Hepatocyte (in vitro differentiated cells): ENCODE measurements at regions not wholly inside any gene's neighbourhood (a gene's known extent, or its start where the extent isn't known, plus 50 kb on each side); places are given as distances from the start of the nearest gene placed in this dataset.
A peak's percentile ranks its signal among the peaks of the same experiment; 100 is the strongest.

Experiments
- DNase-seq: peaks from one replicate; pipeline ENCODE4 v3.0.0-alpha.2; 2016; ENCODE audit warnings: low spot score
- H2AFZ ChIP-seq: fragments of 200-600 bp; sonication (generic); 2 replicates; pipeline ENCODE4 v1.6.0; 2016; ENCODE audit warnings: antibody characterized with exemption, mild to moderate bottlenecking
- H3K27ac ChIP-seq: fragments of 200-600 bp; sonication (generic); 2 replicates; pipeline ENCODE4 v1.5.1; 2016; ENCODE audit warnings: mild to moderate bottlenecking
- H3K27me3 ChIP-seq: fragments of 200-600 bp; sonication (generic); 2 replicates; pipeline ENCODE4 v1.6.1; 2016
- H3K36me3 ChIP-seq: fragments of 200-600 bp; sonication (generic); replicated peaks from 2 replicates; pipeline ENCODE4 v1.5.1; 2016; ENCODE audit warnings: low read depth; ENCODE audit not compliant: insufficient read depth
- H3K4me1 ChIP-seq: fragments of 200-600 bp; sonication (generic); 2 replicates; pipeline ENCODE4 v1.5.1; 2016; ENCODE audit warnings: mild to moderate bottlenecking, moderate library complexity; ENCODE audit not compliant: insufficient read depth
- H3K4me2 ChIP-seq: fragments of 200-600 bp; sonication (generic); 2 replicates; pipeline ENCODE4 v1.6.0; 2016
- H3K4me3 ChIP-seq: fragments of 200-600 bp; sonication (generic); 2 replicates; pipeline ENCODE4 v1.5.1; 2016; ENCODE audit warnings: mild to moderate bottlenecking
- H3K79me2 ChIP-seq: fragments of 200-600 bp; sonication (generic); 2 replicates; pipeline ENCODE4 v1.6.0; 2017; ENCODE audit warnings: mild to moderate bottlenecking
- H3K9me2 ChIP-seq: fragments of 200-600 bp; sonication (generic); replicated peaks from 2 replicates; pipeline ENCODE4 v1.6.0; 2017; ENCODE audit warnings: mild to moderate bottlenecking; ENCODE audit not compliant: insufficient read depth
- H3K9me3 ChIP-seq: fragments of 200-600 bp; sonication (generic); 2 replicates; pipeline ENCODE4 v1.5.1; 2016; ENCODE audit warnings: low read depth, mild to moderate bottlenecking
- H4K20me1 ChIP-seq: fragments of 200-600 bp; sonication (generic); 2 replicates; pipeline ENCODE4 v1.6.0; 2016; ENCODE audit warnings: mild to moderate bottlenecking; ENCODE audit not compliant: insufficient read depth, poor library complexity, severe bottlenecking
- EZH2 ChIP-seq: fragments of 200-600 bp; sonication (generic); IDR thresholded peaks from 2 replicates; pipeline ENCODE4 v1.6.1; 2016; ENCODE audit warnings: antibody characterized with exemption, mild to moderate bottlenecking, borderline replicate concordance
- EZH2phosphoT487 ChIP-seq: fragments of 200-600 bp; sonication (generic); IDR thresholded peaks from one replicate; pipeline ENCODE4 v1.6.1; 2018; ENCODE audit warnings: antibody characterized with exemption, mild to moderate bottlenecking, low read depth, moderate library complexity; ENCODE audit not compliant: unreplicated experiment, severe bottlenecking
- WGBS: methylation state at CpG from one replicate; pipeline ENCODE4 v1.1.6; 2016; ENCODE audit warnings: low lambda C conversion rate; ENCODE audit errors: missing lambda C conversion rate; 5-methylcytosine and 5-hydroxymethylcytosine counted together
- TF ChIP-seq, protein P1 (sequence below): fragments of 200-600 bp; sonication (generic); IDR thresholded peaks from 2 replicates; pipeline ENCODE4 v1.5.1; 2016; ENCODE audit warnings: antibody characterized with exemption, mild to moderate bottlenecking; ENCODE audit not compliant: poor library complexity

GRCh38 chr7:70872188-70872587, 259.8 kb upstream of the GALNT17 start:
- TF ChIP-seq, protein P1, sequence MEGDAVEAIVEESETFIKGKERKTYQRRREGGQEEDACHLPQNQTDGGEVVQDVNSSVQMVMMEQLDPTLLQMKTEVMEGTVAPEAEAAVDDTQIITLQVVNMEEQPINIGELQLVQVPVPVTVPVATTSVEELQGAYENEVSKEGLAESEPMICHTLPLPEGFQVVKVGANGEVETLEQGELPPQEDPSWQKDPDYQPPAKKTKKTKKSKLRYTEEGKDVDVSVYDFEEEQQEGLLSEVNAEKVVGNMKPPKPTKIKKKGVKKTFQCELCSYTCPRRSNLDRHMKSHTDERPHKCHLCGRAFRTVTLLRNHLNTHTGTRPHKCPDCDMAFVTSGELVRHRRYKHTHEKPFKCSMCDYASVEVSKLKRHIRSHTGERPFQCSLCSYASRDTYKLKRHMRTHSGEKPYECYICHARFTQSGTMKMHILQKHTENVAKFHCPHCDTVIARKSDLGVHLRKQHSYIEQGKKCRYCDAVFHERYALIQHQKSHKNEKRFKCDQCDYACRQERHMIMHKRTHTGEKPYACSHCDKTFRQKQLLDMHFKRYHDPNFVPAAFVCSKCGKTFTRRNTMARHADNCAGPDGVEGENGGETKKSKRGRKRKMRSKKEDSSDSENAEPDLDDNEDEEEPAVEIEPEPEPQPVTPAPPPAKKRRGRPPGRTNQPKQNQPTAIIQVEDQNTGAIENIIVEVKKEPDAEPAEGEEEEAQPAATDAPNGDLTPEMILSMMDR, result no peak
- TF ChIP-seq EZH2phosphoT487 (no peak), EZH2 (no peak)
- no peaks in the 10 kb centered on the region for H3K79me2 ChIP-seq
- no peaks in the 10 kb centered on the region for H3K9me3 ChIP-seq
- H3K4me2 ChIP-seq, result no peak overlapping the region
- no peaks in the 10 kb centered on the region for H3K27me3 ChIP-seq
- H2AFZ ChIP-seq, result no peak overlapping the region
- WGBS, result 42% methylated on average over 2 of the region's 2 CpGs
- no peaks in the 10 kb centered on the region for H3K4me1 ChIP-seq
- no peaks in the 10 kb centered on the region for H3K9me2 ChIP-seq
- DNase-seq, result no peak
- no peak overlapping the region for H3K4me3 ChIP-seq
- no peaks in the 10 kb centered on the region for H3K36me3 ChIP-seq
- no peak overlapping the region for H3K27ac ChIP-seq
- H4K20me1 ChIP-seq, result no peaks in the 10 kb centered on the region

DNA sequence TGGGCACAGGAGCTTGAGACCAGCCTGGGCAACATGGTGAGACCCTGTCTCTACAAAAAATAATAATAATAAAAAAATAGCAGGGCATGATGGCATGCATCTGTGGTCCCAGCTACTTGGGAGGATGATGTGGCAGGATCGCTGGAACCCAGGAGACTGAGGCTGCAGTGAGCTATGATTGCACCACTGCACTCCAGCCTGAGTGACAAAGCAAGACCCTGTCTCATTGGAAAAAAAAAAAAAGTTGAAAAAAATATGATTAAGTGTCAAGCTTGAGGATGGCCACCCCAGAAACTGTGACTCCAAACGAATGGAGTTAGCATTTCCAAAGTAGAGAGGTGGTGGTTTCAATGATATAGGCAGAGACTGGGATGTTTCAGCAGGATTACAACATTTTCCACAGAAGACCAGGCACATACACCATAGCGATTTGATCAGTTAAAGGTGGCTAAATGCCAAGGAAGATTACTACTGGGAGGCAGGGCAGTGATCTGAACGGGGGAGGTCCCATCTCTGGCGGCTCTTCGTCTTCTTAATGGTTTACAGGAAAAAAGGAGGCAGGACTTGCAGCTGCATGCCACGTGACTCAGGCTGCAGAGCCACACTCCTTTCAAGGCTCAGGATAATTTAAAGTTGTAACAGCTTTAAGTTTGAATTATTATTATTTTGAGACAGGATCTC, 250.6 kb upstream of the GALNT17 start:
- no peaks in the 10 kb centered on the region for H3K27me3 ChIP-seq
- peak overlapping the region; percentile 12 for H3K4me2 ChIP-seq

DNA sequence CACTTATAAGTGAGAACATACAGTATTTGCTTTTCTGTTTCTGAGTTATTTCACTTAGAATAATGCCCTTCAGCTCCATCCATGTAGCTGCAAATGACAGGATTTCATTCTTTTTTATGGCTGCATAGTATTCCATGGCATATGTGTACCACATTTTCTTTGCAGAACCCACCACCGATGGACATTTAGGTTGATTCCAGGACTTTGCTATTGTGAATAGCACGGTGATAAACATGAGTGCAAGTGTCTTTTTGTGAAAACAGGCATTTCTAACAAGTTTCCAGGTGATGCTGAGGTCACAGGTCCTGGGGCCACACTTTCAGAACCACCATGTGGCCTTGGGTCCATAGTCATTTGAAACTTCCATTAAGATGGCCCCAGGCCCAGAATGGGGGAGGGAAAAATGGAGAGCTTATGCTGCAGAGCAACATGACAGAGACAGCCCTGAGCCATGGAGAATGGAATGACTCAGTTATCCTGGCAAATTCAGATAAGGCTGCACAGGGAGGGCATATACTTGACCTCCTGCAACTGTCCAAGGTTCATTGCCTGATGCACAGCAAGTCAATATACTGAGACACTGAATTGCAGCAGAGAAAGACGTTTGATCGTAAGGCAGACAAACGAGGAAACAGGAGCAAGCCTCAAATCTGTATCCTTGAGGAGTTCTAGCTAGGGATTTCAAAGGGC, 248.0 kb upstream of the GALNT17 start:
- Histone ChIP-seq H3K27me3 (no peaks in the 10 kb centered on the region), H3K27ac (peak overlapping the region; percentile 67), H4K20me1 (no peaks in the 10 kb centered on the region), H3K9me2 (no peaks in the 10 kb centered on the region), H3K4me3 (no peak overlapping the region), H3K9me3 (no peaks in the 10 kb centered on the region), H3K4me2 (no peak overlapping the region), H3K36me3 (no peaks in the 10 kb centered on the region), H3K4me1 (peaks cover 11% of the 10 kb centered on the region), H3K79me2 (no peaks in the 10 kb centered on the region), H2AFZ (no peak overlapping the region)
- peak; percentile 60 for DNase-seq
- TF ChIP-seq EZH2phosphoT487 (no peak), EZH2 (no peak)
- TF ChIP-seq, protein P1, result no peak
- 55% methylated on average over 5 of the region's 5 CpGs for WGBS

More for the DNA sequence above, 250.6 kb upstream of the GALNT17 start:
- 38% methylated on average over 7 of the region's 7 CpGs for WGBS
- peak; percentile 54 for DNase-seq
- Histone ChIP-seq H3K36me3 (no peaks in the 10 kb centered on the region), H3K9me2 (no peaks in the 10 kb centered on the region), H3K27ac (no peak overlapping the region), H2AFZ (no peak overlapping the region), H3K79me2 (no peaks in the 10 kb centered on the region), H4K20me1 (no peaks in the 10 kb centered on the region), H3K4me3 (no peak overlapping the region), H3K4me1 (peaks cover 4% of the 10 kb centered on the region), H3K9me3 (no peaks in the 10 kb centered on the region)
- TF ChIP-seq, protein P1, result no peak
- TF ChIP-seq EZH2 (no peak), EZH2phosphoT487 (no peak)
